ENCODE measurements at regions not wholly inside any gene's neighbourhood (a gene's known extent, or its start where the extent isn't known, plus 50 kb on each side); places are given as distances from the start of the nearest gene placed in this dataset.

DNA sequence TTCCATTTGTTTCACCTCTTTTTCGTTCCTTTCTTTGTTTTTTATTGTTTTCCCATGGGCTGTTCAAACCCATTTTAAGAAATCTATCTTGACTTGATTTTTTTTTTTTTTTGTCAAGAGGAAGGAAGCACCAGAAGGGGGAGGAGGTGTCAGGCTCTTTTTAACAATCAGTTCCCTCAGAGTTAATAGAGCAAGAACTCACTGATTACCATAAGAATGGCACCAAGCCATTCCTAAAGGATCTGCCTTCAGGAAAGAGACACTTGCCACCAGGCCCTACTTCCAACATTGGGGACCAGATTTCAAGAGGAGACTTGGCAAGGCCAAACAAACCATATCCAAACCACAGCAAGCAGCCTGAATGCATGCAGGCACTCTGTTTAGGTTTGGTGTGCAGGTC, 168.0 kb downstream of the OTOR start:
- TF ChIP-seq POLR2A (IDR thresholded peaks at IDR 0.05) (no peak), EP300 (IDR thresholded peaks at IDR 0.05) (no peak), POLR2AphosphoS5 (IDR thresholded peaks at IDR 0.05) (no peak)
- TF ChIP-seq, protein P1, sequence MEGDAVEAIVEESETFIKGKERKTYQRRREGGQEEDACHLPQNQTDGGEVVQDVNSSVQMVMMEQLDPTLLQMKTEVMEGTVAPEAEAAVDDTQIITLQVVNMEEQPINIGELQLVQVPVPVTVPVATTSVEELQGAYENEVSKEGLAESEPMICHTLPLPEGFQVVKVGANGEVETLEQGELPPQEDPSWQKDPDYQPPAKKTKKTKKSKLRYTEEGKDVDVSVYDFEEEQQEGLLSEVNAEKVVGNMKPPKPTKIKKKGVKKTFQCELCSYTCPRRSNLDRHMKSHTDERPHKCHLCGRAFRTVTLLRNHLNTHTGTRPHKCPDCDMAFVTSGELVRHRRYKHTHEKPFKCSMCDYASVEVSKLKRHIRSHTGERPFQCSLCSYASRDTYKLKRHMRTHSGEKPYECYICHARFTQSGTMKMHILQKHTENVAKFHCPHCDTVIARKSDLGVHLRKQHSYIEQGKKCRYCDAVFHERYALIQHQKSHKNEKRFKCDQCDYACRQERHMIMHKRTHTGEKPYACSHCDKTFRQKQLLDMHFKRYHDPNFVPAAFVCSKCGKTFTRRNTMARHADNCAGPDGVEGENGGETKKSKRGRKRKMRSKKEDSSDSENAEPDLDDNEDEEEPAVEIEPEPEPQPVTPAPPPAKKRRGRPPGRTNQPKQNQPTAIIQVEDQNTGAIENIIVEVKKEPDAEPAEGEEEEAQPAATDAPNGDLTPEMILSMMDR (IDR thresholded peaks at IDR 0.05): no peak
- Histone ChIP-seq H3K27me3 (no peaks in the 10 kb centered on the region), H3K4me3 (no peak overlapping the region), H3K36me3 (no peaks in the 10 kb centered on the region), H3K9me3 (peaks cover 0 to 16% (median 10%) of the 10 kb centered on the region in 4 donors), H3K27ac (no peak overlapping the region), H3K4me1 (no peaks in the 10 kb centered on the region)
- WGBS, 5 donors: 20 to 61% (median 55%) methylated on average over 1 of the region's 1 CpG
- intact Hi-C loops (cut with DNase I; ENCODE audit: low total_unique reads): no loop called here
- DNase-seq: no peak

DNA sequence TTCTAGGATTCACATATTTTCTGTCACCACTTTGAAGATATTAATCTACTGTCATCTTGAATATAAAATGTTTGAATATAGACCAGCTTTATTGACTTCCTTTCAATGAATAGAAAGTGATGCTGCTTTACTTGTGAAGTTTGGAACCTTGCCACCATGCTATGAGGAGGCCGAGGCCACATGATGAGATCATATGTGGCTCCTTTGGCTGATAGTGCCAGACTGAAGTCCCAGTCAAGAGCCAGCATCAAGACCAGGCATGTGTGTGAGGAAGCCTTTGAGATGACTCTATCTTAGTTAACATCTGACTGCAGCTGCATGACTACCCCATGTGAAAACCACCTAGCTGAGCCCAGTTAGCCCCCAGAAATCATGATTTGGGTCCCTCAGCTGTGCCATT, 169.5 kb downstream of the OTOR start:
- intact Hi-C loops (cut with DNase I; ENCODE audit: low total_unique reads): no loop called here
- Histone ChIP-seq H3K27me3 (no peaks in the 10 kb centered on the region), H3K9me3 (peaks cover 0 to 10% (median 9%) of the 10 kb centered on the region in 4 donors), H3K4me1 (no peaks in the 10 kb centered on the region), H3K27ac (no peak overlapping the region), H3K36me3 (no peaks in the 10 kb centered on the region), H3K4me3 (no peak overlapping the region)
- WGBS, 5 donors: 55 to 80% (median 62%) methylated on average over 1 of the region's 1 CpG
- no peak for DNase-seq
- no peak for TF ChIP-seq EP300 (IDR thresholded peaks at IDR 0.05)
- no peak for TF ChIP-seq POLR2A (IDR thresholded peaks at IDR 0.05)
- TF ChIP-seq POLR2AphosphoS5 (IDR thresholded peaks at IDR 0.05): no peak
- TF ChIP-seq, protein P1 (IDR thresholded peaks at IDR 0.05): no peak

DNA sequence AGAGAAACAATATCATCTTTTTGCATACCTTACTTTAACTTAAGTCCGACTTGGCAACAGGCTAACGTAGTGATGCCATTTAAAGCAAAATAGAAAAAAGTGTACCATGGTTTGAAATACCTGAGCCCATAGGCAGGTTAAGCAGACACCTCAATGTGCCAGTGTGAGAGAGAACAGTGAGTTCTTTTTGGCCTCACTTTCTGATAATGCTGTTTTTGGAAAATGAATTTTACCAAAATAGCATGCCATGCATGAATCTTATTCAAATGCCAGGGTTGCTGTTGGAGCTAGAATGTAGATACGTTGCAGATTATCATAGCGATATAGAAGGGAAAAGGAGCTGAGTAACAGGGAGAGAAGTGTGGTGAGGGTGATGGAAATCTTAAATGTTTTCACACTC, 170.2 kb downstream of the OTOR start:
- Histone ChIP-seq H3K27me3 (no peaks in the 10 kb centered on the region), H3K9me3 (peaks cover 0 to 2% (median 1%) of the 10 kb centered on the region in 4 donors), H3K36me3 (no peaks in the 10 kb centered on the region), H3K27ac (no peak overlapping the region), H3K4me3 (no peak overlapping the region), H3K4me1 (no peaks in the 10 kb centered on the region)
- TF ChIP-seq POLR2AphosphoS5 (IDR thresholded peaks at IDR 0.05) (no peak), POLR2A (IDR thresholded peaks at IDR 0.05) (no peak), EP300 (IDR thresholded peaks at IDR 0.05) (no peak)
- TF ChIP-seq, protein P1 (IDR thresholded peaks at IDR 0.05): no peak
- DNase-seq: no peak
- intact Hi-C loops (cut with DNase I; ENCODE audit: low total_unique reads): no loop called here
- WGBS, 5 donors: 85 to 90% (median 89%) methylated on average over 4 of the region's 4 CpGs

DNA sequence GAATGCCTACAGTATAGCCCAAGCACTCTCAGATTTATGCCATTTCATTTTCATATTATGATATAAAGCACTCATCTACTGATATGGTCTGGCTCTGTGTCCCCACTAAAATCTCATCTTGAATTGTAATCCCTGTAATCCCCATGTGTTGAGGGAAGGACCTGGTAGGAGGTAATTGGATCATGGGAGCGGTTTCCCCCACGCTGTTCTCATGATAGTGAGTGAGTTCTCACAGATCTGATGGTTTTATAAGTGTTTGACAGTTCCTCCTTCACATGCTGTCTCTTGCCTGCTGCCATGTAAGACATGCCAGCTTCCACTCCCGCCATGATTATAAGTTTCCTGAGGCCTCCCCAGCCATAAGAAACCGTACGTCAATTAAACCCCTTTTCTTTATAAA, 171.7 kb downstream of the OTOR start:
- Histone ChIP-seq H3K4me3 (no peak overlapping the region), H3K27me3 (no peaks in the 10 kb centered on the region), H3K27ac (no peak overlapping the region), H3K9me3 (no peaks in the 10 kb centered on the region), H3K36me3 (no peaks in the 10 kb centered on the region), H3K4me1 (no peaks in the 10 kb centered on the region)
- no peak for DNase-seq
- 64 to 76% (median 68%) methylated on average over 5 of the region's 5 CpGs for WGBS, 5 donors
- TF ChIP-seq, protein P1 (IDR thresholded peaks at IDR 0.05): no peak
- TF ChIP-seq POLR2A (IDR thresholded peaks at IDR 0.05) (no peak), POLR2AphosphoS5 (IDR thresholded peaks at IDR 0.05) (no peak), EP300 (IDR thresholded peaks at IDR 0.05) (no peak)
- intact Hi-C loops (cut with DNase I; ENCODE audit: low total_unique reads): no loop called here

Measured in stomach (tissue), 8 donors.